ENCODE measurements at regions not wholly inside any gene's neighbourhood (a gene's known extent, or its start where the extent isn't known, plus 50 kb on each side); places are given as distances from the start of the nearest gene placed in this dataset.
"Not testable (repeated sequence)": the region's sequence is repeated elsewhere in the genome, so short reads cannot be mapped to it uniquely, and the experiment has no call there.

- intact Hi-C loops (cut with micrococcal nuclease), result no loop called here
- ATAC-seq (ENCODE audit: low read depth), result no peak
Observed at GRCh38 chr16:13478991-13479390, 441.0 kb upstream of the ERCC4 start.

GRCh38 chr16:13479549-13479948 is 440.4 kb upstream of the ERCC4 start:
- CTCF ChIA-PET, result no interaction called here
- POLR2A ChIA-PET, result no interaction called here
- Mint-ChIP-seq H3K27ac (no peak overlapping the region), H3K4me1 (no peaks in the 10 kb centered on the region), H3K27me3 (no peaks in the 10 kb centered on the region), H3K9me3 (peaks cover 5% of the 10 kb centered on the region), H3K4me3 (no peak overlapping the region), H3K36me3 (ENCODE audit: low read depth) (no peaks in the 10 kb centered on the region)
- DNase-seq, result no peak
- intact Hi-C loops (cut with micrococcal nuclease), result no loop called here
- no peak for ATAC-seq (ENCODE audit: low read depth)
- TF ChIP-seq, protein P1, sequence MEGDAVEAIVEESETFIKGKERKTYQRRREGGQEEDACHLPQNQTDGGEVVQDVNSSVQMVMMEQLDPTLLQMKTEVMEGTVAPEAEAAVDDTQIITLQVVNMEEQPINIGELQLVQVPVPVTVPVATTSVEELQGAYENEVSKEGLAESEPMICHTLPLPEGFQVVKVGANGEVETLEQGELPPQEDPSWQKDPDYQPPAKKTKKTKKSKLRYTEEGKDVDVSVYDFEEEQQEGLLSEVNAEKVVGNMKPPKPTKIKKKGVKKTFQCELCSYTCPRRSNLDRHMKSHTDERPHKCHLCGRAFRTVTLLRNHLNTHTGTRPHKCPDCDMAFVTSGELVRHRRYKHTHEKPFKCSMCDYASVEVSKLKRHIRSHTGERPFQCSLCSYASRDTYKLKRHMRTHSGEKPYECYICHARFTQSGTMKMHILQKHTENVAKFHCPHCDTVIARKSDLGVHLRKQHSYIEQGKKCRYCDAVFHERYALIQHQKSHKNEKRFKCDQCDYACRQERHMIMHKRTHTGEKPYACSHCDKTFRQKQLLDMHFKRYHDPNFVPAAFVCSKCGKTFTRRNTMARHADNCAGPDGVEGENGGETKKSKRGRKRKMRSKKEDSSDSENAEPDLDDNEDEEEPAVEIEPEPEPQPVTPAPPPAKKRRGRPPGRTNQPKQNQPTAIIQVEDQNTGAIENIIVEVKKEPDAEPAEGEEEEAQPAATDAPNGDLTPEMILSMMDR (IDR thresholded peaks at IDR 0.05), result no peak

More at GRCh38 chr16:13478991-13479390, 441.0 kb upstream of the ERCC4 start:
- DNase-seq, result no peak
- ChIA-PET POLR2A (no interaction called here), CTCF (no interaction called here)
- TF ChIP-seq, protein P1 (IDR thresholded peaks at IDR 0.05), result no peak
- Mint-ChIP-seq H3K36me3 (ENCODE audit: low read depth) (no peaks in the 10 kb centered on the region), H3K9me3 (peaks cover 1% of the 10 kb centered on the region), H3K4me3 (no peak overlapping the region), H3K27me3 (no peaks in the 10 kb centered on the region), H3K4me1 (no peaks in the 10 kb centered on the region), H3K27ac (no peak overlapping the region)

GRCh38 chr16:13480801-13481200 is 439.2 kb upstream of the ERCC4 start:
- intact Hi-C loops (cut with micrococcal nuclease), result no loop called here
- no peak overlapping the region for H3K27ac Mint-ChIP-seq
- TF ChIP-seq, protein P1 (IDR thresholded peaks at IDR 0.05), result no peak

DNA sequence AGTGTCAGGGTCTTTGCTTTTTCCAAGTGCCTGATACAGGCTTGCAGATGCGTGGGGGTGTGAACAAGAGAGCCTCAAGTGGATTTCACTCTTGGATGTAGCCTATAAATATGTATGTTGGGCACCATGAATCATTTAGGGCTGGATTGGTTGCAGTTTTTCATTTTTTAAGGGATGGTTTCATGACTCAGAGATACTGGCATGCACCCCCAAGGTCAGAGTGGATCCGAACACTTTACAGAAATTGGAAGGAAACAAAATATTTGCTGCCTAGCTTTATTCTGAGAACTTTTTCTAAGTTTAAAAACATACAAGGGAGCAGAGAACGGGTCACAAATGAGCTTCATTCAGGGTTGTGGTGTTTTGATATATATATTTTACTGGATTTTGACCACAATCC is 436.8 kb upstream of the ERCC4 start:
- no peak overlapping the region for H3K4me3 Mint-ChIP-seq
- H3K27ac Mint-ChIP-seq, result no peak overlapping the region
- POLR2A ChIA-PET, result no interaction called here
- TF ChIP-seq, protein P1 (IDR thresholded peaks at IDR 0.05), result no peak
- H3K36me3 Mint-ChIP-seq (ENCODE audit: low read depth), result no peaks in the 10 kb centered on the region
- CTCF ChIA-PET, result no interaction called here
- intact Hi-C loops (cut with micrococcal nuclease), result no loop called here
- ATAC-seq (ENCODE audit: low read depth) (no peak), DNase-seq (no peak)
- no peaks in the 10 kb centered on the region for H3K27me3 Mint-ChIP-seq
- H3K4me1 Mint-ChIP-seq, result no peaks in the 10 kb centered on the region
- peaks cover 14% of the 10 kb centered on the region for H3K9me3 Mint-ChIP-seq

More at GRCh38 chr16:13480801-13481200, 439.2 kb upstream of the ERCC4 start:
- Mint-ChIP-seq H3K4me1 (no peaks in the 10 kb centered on the region), H3K9me3 (peaks cover 10% of the 10 kb centered on the region), H3K27me3 (no peaks in the 10 kb centered on the region), H3K4me3 (no peak overlapping the region), H3K36me3 (ENCODE audit: low read depth) (no peaks in the 10 kb centered on the region)
- no peak for ATAC-seq (ENCODE audit: low read depth)
- CTCF ChIA-PET, result no interaction called here
- DNase-seq, result no peak
- POLR2A ChIA-PET, result no interaction called here

DNA sequence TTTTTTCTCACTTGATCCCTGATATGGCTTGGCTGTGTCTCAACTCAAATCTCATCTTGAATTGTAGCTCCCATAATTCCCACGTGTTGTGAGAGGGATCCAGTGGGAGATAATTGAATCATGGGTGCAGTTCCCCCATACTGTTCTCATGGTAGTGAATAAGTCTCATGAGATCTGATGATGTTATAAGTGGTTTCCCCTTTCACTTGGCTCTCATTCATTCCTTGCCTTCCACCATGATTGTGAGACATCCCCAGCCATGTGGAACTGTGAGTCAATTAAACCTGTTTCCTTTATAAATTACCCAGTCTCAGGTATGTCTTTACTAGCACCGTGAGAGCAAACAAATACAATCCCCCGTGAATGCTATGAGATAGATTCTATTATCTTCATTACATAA is 430.5 kb upstream of the ERCC4 start:
- intact Hi-C loops (cut with micrococcal nuclease); H3K4me3 Mint-ChIP-seq; H3K27ac Mint-ChIP-seq; H3K36me3 Mint-ChIP-seq (ENCODE audit: low read depth); CTCF ChIA-PET; POLR2A ChIA-PET; H3K27me3 Mint-ChIP-seq; H3K4me1 Mint-ChIP-seq; ATAC-seq (ENCODE audit: low read depth); DNase-seq: not testable (repeated sequence)
- H3K9me3 Mint-ChIP-seq, result peaks cover 10% of the 10 kb centered on the region

GRCh38 chr16:13492046-13492445 is 427.9 kb upstream of the ERCC4 start:
- Mint-ChIP-seq H3K4me3 (no peak overlapping the region), H3K27ac (no peak overlapping the region), H3K27me3 (no peaks in the 10 kb centered on the region), H3K36me3 (ENCODE audit: low read depth) (no peaks in the 10 kb centered on the region), H3K4me1 (no peaks in the 10 kb centered on the region), H3K9me3 (peaks cover 2% of the 10 kb centered on the region)
- DNase-seq (no peak), ATAC-seq (ENCODE audit: low read depth) (no peak)
- ChIA-PET POLR2A (no interaction called here), CTCF (no interaction called here)
- TF ChIP-seq, protein P1 (IDR thresholded peaks at IDR 0.05), result no peak
- intact Hi-C loops (cut with micrococcal nuclease), result no loop called here

Data from activated B cell treated with CpG ODN at 0.5 μM for 24 hours (primary cell).